Activated gamma-delta T cell treated with Interleukin-2 at 50 U/mL for 16 hours (primary cell): ENCODE measurements at regions not wholly inside any gene's neighbourhood (a gene's known extent, or its start where the extent isn't known, plus 50 kb on each side); places are given as distances from the start of the nearest gene placed in this dataset.

ENCODE experiments used
- DNase-seq: peaks from one replicate; pipeline ENCODE4 v3.0.0-alpha.2; 2020

DNA sequence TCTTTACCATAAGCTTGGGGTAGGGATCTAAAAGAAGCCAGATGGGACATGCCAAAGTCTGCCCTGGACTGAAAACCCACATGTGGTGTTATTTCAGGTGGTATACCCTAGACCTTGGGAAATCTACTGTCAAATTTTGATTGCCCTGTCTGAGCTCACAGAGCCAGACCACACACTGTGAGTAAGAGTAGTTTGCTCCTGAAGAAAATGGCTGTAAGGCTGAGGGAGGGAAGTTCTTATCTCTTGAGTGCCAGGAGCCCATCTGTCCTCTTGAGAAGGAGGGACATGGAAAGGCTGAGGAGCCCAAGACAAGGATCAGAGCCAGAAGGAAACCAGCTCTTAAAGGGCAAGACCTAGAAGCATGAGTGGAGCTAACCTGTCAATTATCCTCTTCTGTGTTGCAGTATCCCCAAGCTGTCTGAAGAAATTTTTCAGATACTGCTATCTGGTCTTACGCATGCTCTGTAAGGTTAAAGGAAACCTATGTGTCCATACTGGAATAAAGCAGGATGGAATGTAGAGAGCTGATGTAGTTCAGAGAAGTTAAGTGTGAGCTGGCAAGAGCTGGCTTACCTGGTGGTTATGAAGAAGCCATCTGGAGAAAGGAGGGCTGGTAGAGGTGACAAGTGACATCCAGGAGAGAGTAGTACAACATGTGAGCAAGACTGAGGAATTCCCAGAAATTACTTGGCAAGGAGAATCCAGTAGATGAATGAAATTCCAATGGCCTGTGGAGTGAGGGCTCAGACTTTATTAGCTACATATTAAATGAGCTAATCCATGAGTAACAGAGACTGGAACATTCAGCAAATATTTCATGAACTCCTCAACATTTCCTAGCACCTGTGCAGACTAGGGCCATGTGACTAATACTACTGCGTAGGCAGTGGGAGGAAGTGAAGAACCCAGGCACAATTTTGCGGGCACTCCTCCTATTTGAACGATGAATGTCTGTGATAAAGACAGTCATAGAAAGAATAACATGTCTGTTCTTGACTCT, 389.1 kb upstream of the KIF2A start:
- DNase-seq, result no peak

DNA sequence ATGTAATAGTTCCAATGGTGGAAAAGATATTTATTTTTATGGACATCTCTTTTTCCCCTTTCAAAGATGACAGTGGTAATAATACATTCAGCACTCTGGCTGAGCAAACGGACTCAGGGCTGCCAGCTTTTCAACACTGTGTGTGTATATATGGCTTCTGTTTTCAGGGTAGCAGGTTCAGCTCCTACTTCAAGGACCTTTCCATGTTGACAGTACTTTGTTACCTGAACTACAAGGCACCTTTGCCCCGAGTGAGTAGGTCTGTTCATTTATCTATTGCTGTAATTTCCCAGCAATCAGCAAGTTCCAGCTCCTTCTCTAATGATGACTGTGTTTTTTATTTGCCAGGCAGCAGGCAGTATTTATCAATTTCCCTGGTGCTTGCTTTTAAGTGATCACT, 387.4 kb upstream of the KIF2A start:
- no peak for DNase-seq

DNA sequence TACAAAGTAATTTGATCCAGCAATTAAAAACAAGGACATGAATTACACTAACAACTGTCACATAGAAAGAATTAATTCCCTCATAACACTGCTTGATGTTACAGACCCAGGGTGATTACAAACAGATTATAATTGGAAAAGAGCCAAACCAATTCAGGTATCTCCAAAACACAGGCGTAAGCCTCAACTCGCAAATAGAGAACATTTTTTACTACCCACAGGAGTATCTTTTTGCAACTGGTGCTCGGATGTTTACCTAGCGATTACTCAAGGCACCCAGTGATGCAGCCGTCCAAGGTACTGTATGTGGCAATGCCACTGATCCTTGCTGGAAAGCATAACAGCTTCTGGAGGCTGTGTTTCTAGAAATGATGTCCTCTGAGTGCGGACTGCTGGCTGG, 386.1 kb upstream of the KIF2A start:
- DNase-seq, result no peak

DNA sequence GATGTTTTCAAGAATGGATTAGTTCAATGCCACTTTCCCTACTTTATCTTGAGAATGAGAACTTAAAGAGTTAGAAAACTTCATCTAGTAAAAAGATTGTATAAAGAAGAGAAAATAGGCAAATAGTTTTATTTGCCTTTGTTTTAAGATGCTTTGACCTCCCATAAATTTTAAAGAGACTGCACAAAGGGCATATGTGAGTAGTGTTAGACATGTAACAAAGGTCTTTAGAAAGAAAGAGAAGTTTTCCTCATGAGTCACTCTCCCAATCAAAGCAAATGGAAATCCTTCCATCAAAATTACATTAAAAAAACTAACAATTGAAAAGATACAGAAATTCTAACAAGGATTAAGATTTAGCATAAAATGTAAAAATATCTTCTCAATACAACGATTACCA, 381.8 kb upstream of the KIF2A start:
- DNase-seq, result no peak

GRCh38 chr5:61926911-61927310, 379.1 kb upstream of the KIF2A start:
- no peak for DNase-seq

GRCh38 chr5:61931236-61931635, 374.8 kb upstream of the KIF2A start:
- no peak for DNase-seq

DNA sequence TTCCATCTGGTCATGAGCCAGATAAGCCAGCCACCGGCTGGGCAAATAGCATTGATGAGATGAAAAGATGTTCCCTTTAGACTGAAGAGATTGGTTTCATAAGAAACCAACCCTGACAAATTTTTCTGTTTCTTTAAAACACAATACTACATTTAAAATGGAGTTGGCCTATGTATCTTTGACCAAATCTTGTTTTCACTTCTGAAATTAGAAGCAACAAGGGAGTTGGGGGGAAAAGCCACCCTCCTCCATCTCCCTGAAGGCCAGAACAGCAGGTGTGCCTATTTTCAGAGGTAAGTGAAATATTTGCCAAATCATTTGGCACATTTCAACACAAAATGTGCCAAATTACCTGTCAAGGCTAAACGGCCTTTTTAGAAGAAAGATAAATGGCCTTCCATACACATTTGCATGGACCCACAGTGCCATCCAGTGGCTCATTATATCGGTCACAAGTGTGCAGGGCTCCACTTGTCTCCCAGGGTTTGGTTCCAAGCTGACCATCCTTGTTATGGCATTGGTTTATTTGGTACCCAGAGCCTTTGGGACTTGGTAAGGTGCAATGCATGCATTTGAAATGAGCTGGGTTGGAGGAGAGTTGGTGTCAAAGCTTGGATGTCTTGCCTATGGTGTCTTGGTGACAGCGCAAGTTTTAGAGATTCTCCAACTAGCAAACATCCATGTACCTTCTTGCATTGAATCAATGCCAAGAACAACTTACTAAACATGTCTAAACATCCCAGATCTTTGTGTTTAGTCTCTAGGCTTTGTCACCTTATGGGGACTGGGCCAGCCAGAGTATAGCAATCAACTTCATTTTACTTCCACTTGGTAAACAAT, 372.0 kb upstream of the KIF2A start:
- DNase-seq, result no peak

DNA sequence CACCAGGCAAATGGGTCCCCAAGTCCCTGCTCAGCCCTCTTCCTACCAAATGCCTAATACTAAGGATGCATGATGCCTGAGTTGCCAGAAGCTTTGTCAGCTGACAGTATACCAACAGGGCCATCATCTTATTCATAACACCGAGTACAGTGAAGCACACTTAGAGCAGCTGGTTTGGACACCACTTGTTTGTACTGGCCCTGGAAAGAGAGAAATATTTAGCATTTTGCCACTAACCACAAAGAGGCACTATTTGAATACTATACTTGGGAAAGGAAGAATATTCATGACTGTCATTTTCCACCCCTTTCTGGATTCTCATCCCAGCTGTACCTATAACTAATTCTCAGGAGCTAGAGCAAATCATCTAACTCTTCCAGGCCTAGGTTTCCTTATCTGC, 364.4 kb upstream of the KIF2A start:
- DNase-seq, result no peak

- no peak for DNase-seq
Observed at GRCh38 chr5:61942462-61943049, 363.4 kb upstream of the KIF2A start.

- DNase-seq, result no peak
Observed at GRCh38 chr5:61943713-61944112, 362.3 kb upstream of the KIF2A start.

DNA sequence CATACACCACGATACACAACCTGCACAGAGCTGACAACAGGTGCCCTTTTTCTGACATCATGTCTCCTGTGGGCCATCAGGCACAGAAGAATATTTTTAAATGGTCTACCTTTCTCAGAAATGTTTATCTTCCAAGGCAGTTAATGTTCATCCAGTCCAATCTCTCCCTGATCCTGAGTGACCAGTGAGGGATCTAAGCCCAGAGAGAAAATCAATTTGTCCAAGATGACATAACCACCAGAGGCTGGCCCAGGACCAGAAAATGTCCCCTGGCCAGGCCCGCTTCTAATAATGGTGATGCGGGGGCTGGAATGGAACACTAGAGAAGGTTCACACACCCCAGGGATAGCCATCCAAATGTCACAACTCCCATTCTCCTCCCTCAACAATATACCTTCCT, 357.9 kb upstream of the KIF2A start:
- no peak for DNase-seq

GRCh38 chr5:61949054-61949678, 356.8 kb upstream of the KIF2A start:
- DNase-seq, result no peak

GRCh38 chr5:61949679-61950435, 356.1 kb upstream of the KIF2A start:
- no peak for DNase-seq

DNA sequence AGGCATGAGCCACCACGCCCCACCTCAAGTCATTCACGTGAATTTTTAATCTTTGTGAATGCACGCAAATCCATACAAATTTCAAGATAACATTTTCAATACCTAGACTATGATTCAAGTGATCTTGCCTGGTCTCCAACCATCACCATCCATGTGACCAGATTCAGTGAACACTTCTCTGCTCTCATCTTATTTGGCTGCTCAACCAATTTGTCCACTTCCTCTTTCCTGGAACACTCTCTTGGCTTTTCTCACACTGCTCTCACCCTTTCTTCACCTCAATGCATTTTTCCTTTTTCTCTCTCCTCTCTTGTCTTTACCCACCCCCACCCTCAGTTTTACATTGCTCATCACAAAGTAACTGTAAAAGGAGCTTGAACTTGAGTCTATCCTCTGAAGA, 354.7 kb upstream of the KIF2A start:
- no peak for DNase-seq

DNA sequence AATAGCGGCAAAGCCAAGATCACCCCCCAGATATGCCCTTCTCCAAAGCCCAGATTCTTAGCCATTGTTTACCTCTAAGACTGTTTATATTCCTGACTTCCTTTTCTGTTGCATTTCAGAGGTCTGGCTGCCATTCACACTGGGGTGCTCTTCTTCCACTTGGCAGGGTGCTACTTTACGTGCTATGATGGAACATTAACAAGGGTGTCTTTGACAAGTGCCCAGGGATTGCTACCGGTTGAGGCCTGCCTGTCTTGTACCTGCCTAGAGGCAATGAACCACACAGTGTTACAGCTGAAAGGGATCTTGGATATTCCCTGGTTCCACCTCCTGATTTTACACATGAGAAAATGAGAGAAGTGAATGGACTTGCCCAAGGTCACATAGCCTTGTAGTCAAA, 352.1 kb upstream of the KIF2A start:
- no peak for DNase-seq

GRCh38 chr5:61964201-61964600, 341.8 kb upstream of the KIF2A start:
- no peak for DNase-seq

GRCh38 chr5:61965069-61965468, 340.9 kb upstream of the KIF2A start:
- DNase-seq, result no peak

- no peak for DNase-seq
Observed at GRCh38 chr5:61965490-61965889, 340.5 kb upstream of the KIF2A start.

DNA sequence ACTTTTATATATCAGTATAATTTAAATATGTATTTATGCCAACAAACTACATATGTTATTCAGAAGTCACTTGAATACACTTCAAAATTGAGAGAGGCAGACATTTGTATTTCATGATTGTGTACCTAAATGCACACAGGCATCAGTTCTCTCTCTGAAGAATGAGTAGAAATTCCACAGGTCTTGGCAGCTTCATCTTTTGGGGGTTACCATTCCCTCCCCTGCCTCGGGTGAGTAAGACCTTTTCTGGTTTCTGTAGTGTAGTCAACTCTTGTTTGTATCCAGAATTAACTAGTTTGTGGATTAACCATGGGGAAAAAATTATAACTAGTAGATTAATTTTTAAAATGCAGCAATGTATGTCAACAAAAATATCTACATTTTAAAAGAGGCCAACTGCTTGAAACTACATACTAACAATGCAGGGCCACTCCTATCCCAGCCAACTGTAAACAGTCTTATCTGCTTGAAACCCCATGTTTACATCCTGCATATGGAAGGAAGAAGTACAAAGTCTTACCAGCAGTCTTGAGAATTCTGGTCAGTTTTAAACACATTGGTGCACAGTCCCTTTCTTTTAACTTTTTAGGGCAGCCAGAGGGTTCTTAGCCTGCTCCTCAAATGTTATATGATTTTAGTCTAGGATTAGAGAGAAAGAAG, 339.6 kb upstream of the KIF2A start:
- no peak for DNase-seq

DNA sequence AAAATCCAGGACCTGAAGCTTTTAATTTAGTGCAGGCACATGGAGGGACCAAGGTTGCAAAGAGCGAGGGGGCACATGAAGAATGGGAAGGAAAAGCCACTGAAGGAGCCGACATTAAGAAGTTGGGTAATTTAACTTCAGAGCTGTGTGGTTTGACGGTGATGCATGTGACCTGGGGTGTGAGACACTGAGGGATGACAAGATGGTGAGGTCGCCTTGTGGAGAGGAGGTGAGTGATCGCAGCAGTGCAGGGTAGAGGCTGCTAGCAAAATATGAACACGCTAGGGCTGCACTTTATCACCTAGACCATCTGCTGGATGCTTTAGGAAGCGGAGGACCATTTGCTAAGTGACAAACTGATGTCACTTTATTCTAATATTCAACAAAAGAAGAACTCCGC, 339.0 kb upstream of the KIF2A start:
- DNase-seq, result no peak

GRCh38 chr5:61967681-61968080, 338.3 kb upstream of the KIF2A start:
- no peak for DNase-seq

DNA sequence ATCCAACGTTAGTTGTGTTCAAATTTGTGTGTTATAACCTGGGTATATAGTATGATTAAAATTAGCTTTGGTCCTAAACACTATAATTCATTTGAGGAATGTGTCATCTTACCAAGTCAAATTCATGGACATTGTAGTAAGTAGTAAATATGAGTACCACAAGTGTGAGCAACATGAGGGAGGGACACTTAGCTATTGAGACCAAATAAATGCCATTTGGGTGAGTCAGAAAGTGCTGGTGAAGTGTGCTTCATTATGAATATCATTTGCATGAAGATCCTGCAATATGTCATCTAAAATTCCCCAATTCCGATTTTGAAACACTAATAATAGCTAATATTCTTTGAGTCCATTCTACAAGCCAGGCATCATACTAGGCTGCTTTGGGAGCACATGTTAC, 336.7 kb upstream of the KIF2A start:
- no peak for DNase-seq
